Central memory CD4-positive, alpha-beta T cell (primary cell): ENCODE measurements at regions not wholly inside any gene's neighbourhood (a gene's known extent, or its start where the extent isn't known, plus 50 kb on each side); places are given as distances from the start of the nearest gene placed in this dataset.
A peak's percentile ranks its signal among the peaks of the same experiment; 100 is the strongest.
"Not testable (repeated sequence)": the region's sequence is repeated elsewhere in the genome, so short reads cannot be mapped to it uniquely, and the experiment has no call there.

Source experiments
- DNase-seq: peaks from one replicate; pipeline ENCODE4 v3.0.0; 2022

DNA sequence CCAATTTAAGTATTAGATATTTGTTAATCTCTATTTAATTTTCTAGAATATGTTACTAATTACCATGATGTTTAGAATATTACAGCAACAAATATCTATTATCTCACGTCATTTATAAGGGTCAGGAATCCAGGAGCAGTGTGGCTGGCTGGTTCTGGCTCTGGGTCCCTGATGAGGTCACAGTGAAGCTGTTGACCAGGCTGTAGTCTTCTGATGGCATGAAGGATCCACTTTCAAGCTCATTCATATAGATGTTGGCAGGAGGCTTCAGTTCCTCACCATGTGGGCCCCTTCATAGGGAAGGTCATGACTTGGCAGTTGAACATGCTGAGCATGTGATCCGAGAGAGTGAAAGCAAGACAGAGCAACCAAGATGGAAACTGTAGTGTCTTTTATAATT is 375.6 kb downstream of the ATP23 start:
- no peak for DNase-seq

DNA sequence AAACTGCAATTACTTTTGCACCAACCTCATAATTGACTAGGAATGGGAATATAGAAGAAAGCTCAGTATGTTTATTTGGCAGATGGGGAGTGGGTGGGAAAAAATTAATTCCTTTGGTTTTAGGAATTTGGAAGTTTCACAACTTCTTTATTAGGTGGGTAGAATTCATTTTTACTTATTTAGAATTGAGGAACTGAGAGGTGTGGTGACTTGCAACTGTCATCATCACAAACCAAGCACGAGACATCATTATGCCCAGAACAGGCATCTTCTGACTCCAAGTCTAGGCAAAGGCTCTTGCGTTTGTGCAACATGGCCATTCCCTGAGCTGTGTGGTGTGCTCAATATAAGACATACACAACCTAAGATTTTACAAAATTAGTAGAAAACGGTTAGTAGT is 380.0 kb downstream of the ATP23 start:
- DNase-seq: no peak

- DNase-seq: no peak
Measured at GRCh38 chr12:58323676-58324075, 382.3 kb downstream of the ATP23 start.

- no peak for DNase-seq
Measured at GRCh38 chr12:58325561-58325960, 384.2 kb downstream of the ATP23 start.

GRCh38 chr12:58326534-58326933 is 385.2 kb downstream of the ATP23 start:
- DNase-seq: no peak

DNA sequence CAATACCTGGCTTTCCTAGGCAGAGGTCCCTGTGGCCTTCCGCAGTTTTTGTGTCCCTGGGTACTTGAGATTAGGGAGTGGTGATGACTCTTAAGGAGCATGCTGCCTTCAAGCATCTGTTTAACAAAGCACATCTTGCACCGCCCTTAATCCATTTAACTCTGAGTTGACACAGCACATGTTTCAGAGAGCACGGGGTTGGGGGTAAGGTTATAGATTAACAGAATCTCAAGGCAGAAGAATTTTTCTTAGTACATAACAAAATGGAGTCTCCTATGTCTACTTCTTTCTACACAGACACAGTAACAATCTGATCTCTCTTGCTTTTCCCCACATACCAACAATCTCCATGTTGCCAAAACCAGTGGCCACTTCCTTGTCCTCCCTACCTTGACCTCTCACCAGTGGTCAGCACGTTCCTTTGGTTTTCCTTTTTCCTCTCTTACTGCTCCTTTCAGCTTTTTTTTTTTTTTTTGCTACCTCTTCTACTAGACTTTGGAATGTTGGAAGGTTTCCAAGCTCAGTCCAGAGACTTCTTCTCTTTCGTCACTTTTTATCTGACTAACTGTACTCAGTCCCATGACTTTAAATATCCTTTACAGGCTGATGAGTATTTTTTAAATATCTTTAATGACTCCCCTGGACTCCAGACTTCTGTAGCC is 395.3 kb downstream of the ATP23 start:
- DNase-seq: not testable (repeated sequence)

- DNase-seq: not testable (repeated sequence)
Measured at GRCh38 chr12:58337539-58337938, 396.2 kb downstream of the ATP23 start.

- no peak for DNase-seq
Measured at GRCh38 chr12:58341791-58342190, 400.4 kb downstream of the ATP23 start.

GRCh38 chr12:58342736-58343135 is 401.4 kb downstream of the ATP23 start:
- no peak for DNase-seq

- peak; percentile 6 for DNase-seq
Measured at GRCh38 chr12:58346032-58346632, 404.8 kb downstream of the ATP23 start.

GRCh38 chr12:58347188-58347587 is 405.8 kb downstream of the ATP23 start:
- no peak for DNase-seq

GRCh38 chr12:58347691-58348090 is 406.3 kb downstream of the ATP23 start:
- no peak for DNase-seq

DNA sequence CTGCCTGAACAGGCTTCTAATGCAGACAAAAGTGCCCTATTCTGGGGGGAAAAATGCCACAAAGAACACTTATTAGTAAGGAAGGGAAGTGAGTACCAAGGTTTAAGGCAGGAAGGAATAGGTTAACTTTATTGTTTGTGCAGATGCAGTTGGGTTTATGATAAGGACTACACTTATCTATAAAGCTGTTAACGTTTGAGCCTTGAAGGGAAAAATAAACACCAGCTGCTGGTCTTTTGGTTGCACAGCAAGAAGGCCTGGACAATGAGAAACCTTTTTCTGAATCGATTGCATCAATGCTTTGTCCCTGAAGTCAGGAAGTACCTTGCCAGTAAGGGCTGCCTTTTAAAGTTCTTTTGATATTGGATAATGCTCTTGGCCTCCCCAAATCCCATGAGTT is 407.8 kb downstream of the ATP23 start:
- DNase-seq: no peak

DNA sequence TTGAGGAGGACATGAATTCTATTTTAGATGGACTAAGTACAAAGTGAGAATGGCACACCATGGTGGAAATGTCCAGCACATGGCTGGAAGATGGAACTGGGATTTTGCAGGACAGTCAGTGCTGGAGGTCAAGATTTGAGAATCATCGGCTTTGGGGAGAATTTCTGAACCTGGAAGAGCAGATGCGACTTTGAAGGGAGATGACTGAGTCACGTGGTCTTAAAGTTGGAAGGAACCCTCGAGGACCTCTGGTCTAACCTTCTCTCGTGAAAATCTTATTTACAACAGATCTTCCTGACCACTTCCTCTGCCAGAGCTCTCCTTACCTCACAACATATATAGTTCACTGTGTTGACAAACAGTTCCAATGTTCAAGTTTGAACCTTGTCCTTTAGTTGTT is 415.4 kb downstream of the ATP23 start:
- no peak for DNase-seq

DNA sequence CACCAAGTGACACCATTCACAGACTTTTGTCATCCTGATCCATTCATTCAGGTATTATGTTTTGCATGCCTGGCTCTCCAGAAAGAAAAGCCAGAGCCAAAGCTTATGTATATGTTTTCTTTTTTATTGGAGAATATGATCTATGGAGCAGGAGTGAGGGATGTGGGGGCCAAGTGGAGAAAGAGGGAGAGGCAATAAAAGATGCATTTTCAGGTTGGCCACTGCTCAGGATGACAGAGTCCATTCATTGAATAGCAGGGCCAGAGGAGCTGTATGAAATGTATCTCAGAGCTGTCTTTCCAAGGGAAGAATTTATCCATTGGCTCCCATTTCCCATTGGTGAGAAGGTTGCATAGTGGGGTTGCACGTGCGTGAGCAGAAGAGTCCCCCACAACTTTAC is 416.1 kb downstream of the ATP23 start:
- no peak for DNase-seq

DNA sequence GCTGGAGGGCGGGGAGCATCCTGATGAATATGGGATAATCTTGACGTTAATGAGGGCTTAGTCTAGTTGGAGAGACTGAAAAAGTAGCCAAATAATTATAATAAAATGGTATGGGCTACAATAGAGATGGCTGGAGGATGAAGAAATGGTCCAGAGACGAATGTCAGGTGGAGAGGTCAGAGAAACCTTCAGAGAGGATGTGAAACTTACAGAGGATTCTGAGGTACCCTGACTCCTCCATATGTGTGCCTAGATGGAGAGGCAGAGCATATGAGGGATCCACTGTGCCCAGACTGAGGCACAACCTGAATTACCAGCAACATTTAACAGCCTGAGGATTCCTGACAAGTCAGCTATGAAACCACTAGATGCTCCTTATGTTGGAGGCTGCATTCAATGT is 417.0 kb downstream of the ATP23 start:
- DNase-seq: no peak

- no peak for DNase-seq
Measured at GRCh38 chr12:58359084-58359483, 417.7 kb downstream of the ATP23 start.

- no peak for DNase-seq
Measured at GRCh38 chr12:58361056-58361455, 419.7 kb downstream of the ATP23 start.

- no peak for DNase-seq
Measured at GRCh38 chr12:58363971-58364370, 422.6 kb downstream of the ATP23 start.

DNA sequence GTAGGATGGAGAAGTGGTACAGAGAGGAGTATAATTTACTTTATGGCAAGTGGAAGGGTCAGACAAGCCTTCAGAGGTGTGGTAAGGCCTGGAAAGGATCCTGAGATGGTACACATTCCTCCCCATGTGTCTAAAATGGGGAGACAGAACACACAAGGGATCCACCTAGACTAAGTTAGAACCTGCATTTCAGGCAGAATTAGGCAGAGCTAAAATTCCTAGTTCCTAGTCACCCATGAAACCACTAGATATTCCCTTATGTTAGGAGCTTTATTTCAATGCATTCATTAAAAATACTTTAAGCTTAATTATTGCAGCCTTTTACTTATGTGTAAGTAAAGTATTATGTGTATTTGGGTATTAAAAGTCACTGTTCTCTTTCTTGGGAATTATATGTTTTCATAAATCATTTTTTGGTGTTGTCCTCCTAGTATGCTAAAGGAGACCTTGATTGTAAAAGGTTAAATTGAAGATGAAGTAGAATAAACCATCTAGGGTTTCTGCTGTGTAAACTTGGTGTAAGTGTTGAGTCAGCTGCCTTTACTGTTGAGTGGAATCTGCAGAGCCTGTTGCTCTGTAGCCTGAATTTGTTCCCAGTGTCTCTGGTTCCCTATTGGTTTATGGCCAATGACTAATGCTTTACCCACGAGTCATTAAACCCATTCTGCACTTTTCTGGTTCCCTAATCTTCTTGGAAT is 423.2 kb downstream of the ATP23 start:
- no peak for DNase-seq

- DNase-seq: no peak
Measured at GRCh38 chr12:58365087-58365390, 423.7 kb downstream of the ATP23 start.

DNA sequence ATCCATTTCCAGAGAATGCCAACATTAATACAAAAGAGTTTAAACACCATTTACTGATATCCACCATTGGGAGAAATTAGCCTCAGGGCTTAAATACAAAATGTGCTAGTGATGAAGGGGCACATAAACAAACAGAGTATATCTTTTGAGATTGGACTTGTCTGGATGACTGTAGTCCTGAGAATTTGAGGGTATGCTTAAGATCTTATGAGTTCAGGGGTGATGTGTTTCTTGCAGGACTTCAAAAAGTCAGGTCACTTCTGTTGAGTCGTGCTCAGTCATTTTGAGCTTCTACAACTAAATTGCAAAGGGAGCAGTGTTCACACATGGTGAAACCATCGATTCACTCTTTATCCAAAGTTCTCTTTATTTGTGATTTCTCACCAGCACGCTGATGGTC is 425.7 kb downstream of the ATP23 start:
- no peak for DNase-seq

GRCh38 chr12:58368001-58368400 is 426.6 kb downstream of the ATP23 start:
- no peak for DNase-seq

GRCh38 chr12:58369576-58369975 is 428.2 kb downstream of the ATP23 start:
- DNase-seq: no peak

- DNase-seq: no peak
Measured at GRCh38 chr12:58372298-58372697, 430.9 kb downstream of the ATP23 start.
